ENCODE measurements at regions not wholly inside any gene's neighbourhood (a gene's known extent, or its start where the extent isn't known, plus 50 kb on each side); places are given as distances from the start of the nearest gene placed in this dataset.

GRCh38 chr14:65798216-65798615 is 385.7 kb downstream of the FUT8 start:
- Histone ChIP-seq H3K9me2 (ENCODE audit: insufficient read depth) (0 out of 2 replicates have a peak, but pooled peaks cover 3% of the 10 kb centered on the region), H3K27ac (ENCODE audit: low read depth) (no peak overlapping the region), H3K27me3 (ENCODE audit: insufficient read depth) (no peaks in the 10 kb centered on the region), H3K4me3 (no peak overlapping the region), H3K4me1 (ENCODE audit: insufficient read depth) (no peaks in the 10 kb centered on the region), H3K4me2 (no peak overlapping the region), H3K36me3 (ENCODE audit: insufficient read depth) (no peaks in the 10 kb centered on the region), H4K20me1 (replicated peaks; ENCODE audit: insufficient read depth) (no peaks in the 10 kb centered on the region), H2AFZ (no peak overlapping the region), H3K79me2 (replicated peaks; ENCODE audit: insufficient read depth) (no peaks in the 10 kb centered on the region), H3F3A (replicated peaks; ENCODE audit: low read depth) (no peaks in the 10 kb centered on the region)
- Mint-ChIP-seq H3K36me3 (ENCODE audit: low read depth) (no peaks in the 10 kb centered on the region), H3K27me3 (ENCODE audit: insufficient read depth, low read depth, poor library complexity) (peaks cover 2% of the 10 kb centered on the region), H3K27ac (no peak overlapping the region), H3K9me3 (no peaks in the 10 kb centered on the region), H3K4me3 (no peak overlapping the region), H3K4me1 (no peaks in the 10 kb centered on the region; the same call in 2 of the 3 replicates)
- DNase-seq (ENCODE audit: low spot score) (no peak), ATAC-seq (no peak)
- TF ChIP-seq JUNB (IDR thresholded peaks at IDR 0.05; ENCODE audit: unreplicated experiment) (no peak), ZNF331 (CRISPR knock-in tag; IDR thresholded peaks at IDR 0.05; ENCODE audit: low read depth) (no peak), CREB1 (CRISPR knock-in tag; IDR thresholded peaks at IDR 0.05; ENCODE audit: low read depth) (no peak), ZNF462 (CRISPR knock-in tag; IDR thresholded peaks at IDR 0.05) (no peak), ETS1 (IDR thresholded peaks at IDR 0.05) (no peak), EZH2phosphoT487 (IDR thresholded peaks at IDR 0.05; ENCODE audit: unreplicated experiment) (no peak), NANOG (IDR thresholded peaks at IDR 0.05; ENCODE audit: borderline replicate concordance) (no peak), REST (IDR thresholded peaks at IDR 0.05; ENCODE audit: unreplicated experiment) (no peak), CTCF (conservative IDR thresholded peaks at IDR 0.05; ENCODE audit: low read depth in 2 of 2) (no peak), EZH2 (IDR thresholded peaks at IDR 0.05; ENCODE audit: low read depth, unreplicated experiment) (no peak), ZNF114 (CRISPR knock-in tag; IDR thresholded peaks at IDR 0.05) (no peak), POLR2AphosphoS5 (IDR thresholded peaks at IDR 0.05; ENCODE audit: low read depth) (no peak), STAT1 (IDR thresholded peaks at IDR 0.05; ENCODE audit: unreplicated experiment) (no peak)
